PC-3 (cell line): ENCODE measurements at regions not wholly inside any gene's neighbourhood (a gene's known extent, or its start where the extent isn't known, plus 50 kb on each side); places are given as distances from the start of the nearest gene placed in this dataset.

Experiments used
- ATAC-seq: fragments of 200-7000 bp; cut with Tn5 transposase; 2 replicates; pipeline ENCODE4 v1.9.1; 2020; ENCODE audit warnings: mild to moderate bottlenecking, moderate library complexity
- BruUV-seq: library from RNA; stranded (reverse); fragments of 400-500 nt; replicated peaks from 2 replicates; lab custom pipeline; 2021; lab: Mats Ljungman, UMichigan
- CTCF ChIA-PET: fragments of 300-600 bp; sonication (Branson Sonifier 250); formaldehyde crosslinking; loops from one replicate; lab custom pipeline; 2022; ENCODE audit warnings: antibody characterized with exemption; lab: Charles Lee
- POLR2A ChIA-PET: fragments of 300-600 bp; sonication (Branson Sonifier 250); formaldehyde crosslinking; loops from one replicate; lab custom pipeline; 2022; ENCODE audit warnings: antibody characterized with exemption; ENCODE audit not compliant: unreplicated experiment; lab: Charles Lee
- DNase-seq: peaks from one replicate; pipeline ENCODE4 v3.0.0-alpha.2; 2015
- H2AFZ ChIP-seq: fragments of 300-600 bp; sonication (generic); 2 replicates; pipeline ENCODE4 v1.6.0; 2016; ENCODE audit warnings: antibody characterized with exemption, low read length
- H3F3A ChIP-seq: fragments of 300-600 bp; sonication (generic); one replicate; pipeline ENCODE4 v1.6.0; 2017; ENCODE audit warnings: antibody characterized with exemption, low read length, control low read depth, mild to moderate bottlenecking; ENCODE audit not compliant: unreplicated experiment
- H3K27ac ChIP-seq: fragments of 300-600 bp; sonication (generic); 2 replicates; pipeline ENCODE4 v1.5.1; 2016; ENCODE audit warnings: mild to moderate bottlenecking, low read length
- H3K27me3 ChIP-seq: fragments of 300-600 bp; sonication (generic); 2 replicates; pipeline ENCODE4 v1.6.1; 2016; ENCODE audit warnings: low read length, mixed read lengths
- H3K36me3 ChIP-seq: fragments of 300-600 bp; sonication (generic); 2 replicates; pipeline ENCODE4 v1.6.1; 2016; ENCODE audit warnings: low read depth, mixed run types, low read length, mixed read lengths
- H3K4me1 ChIP-seq: fragments of 300-600 bp; sonication (generic); 2 replicates; pipeline ENCODE4 v1.5.1; 2016; ENCODE audit warnings: low read length; ENCODE audit not compliant: insufficient read depth
- H3K4me2 ChIP-seq: fragments of 300-600 bp; sonication (generic); 2 replicates; pipeline ENCODE4 v1.6.0; 2016; ENCODE audit warnings: low read length
- H3K4me3 ChIP-seq: fragments of 300-600 bp; sonication (generic); 2 replicates; pipeline ENCODE4 v1.5.1; 2016; ENCODE audit warnings: mild to moderate bottlenecking, low read length, mixed read lengths
- H3K79me2 ChIP-seq: fragments of 300-600 bp; sonication (generic); 2 replicates; pipeline ENCODE4 v1.6.1; 2017; ENCODE audit warnings: low read length, mixed read lengths
- H3K9ac ChIP-seq: fragments of 300-600 bp; sonication (generic); 2 replicates; pipeline ENCODE4 v1.6.0; 2016; ENCODE audit warnings: mild to moderate bottlenecking, low read length
- H3K9me2 ChIP-seq: fragments of 300-600 bp; sonication (generic); replicated peaks from 2 replicates; pipeline ENCODE4 v1.6.1; 2016; ENCODE audit warnings: mixed run types, low read length, mixed read lengths
- H3K9me3 ChIP-seq: fragments of 300-600 bp; sonication (generic); 2 replicates; pipeline ENCODE4 v1.6.1; 2016; ENCODE audit warnings: low read length, mixed read lengths
- H4K20me1 ChIP-seq: fragments of 300-600 bp; sonication (generic); 2 replicates; pipeline ENCODE4 v1.6.1; 2016; ENCODE audit warnings: low read length, mixed read lengths
- EZH2 ChIP-seq: fragments of 300-600 bp; sonication (generic); IDR thresholded peaks from one replicate; pipeline ENCODE4 v1.6.1; 2017; ENCODE audit warnings: antibody characterized with exemption, mild to moderate bottlenecking, low read length; ENCODE audit not compliant: unreplicated experiment
- EZH2phosphoT487 ChIP-seq: fragments of 300-600 bp; sonication (generic); IDR thresholded peaks from 2 replicates; pipeline ENCODE4 v1.6.1; 2018; ENCODE audit warnings: mild to moderate bottlenecking, antibody characterized with exemption, low read length, borderline replicate concordance
- intact Hi-C: fragments of 100-400 bp; cut with micrococcal nuclease; formaldehyde crosslinking; loops from 2 replicates; pipeline ENCODE4 v1.9.0; 2023
- TF ChIP-seq, protein P1 (sequence below): fragments of 300-600 bp; sonication (generic); conservative IDR thresholded peaks from 2 replicates; pipeline ENCODE4 v1.5.1; 2017; ENCODE audit warnings: antibody characterized with exemption, low read depth, mild to moderate bottlenecking, low read length

DNA sequence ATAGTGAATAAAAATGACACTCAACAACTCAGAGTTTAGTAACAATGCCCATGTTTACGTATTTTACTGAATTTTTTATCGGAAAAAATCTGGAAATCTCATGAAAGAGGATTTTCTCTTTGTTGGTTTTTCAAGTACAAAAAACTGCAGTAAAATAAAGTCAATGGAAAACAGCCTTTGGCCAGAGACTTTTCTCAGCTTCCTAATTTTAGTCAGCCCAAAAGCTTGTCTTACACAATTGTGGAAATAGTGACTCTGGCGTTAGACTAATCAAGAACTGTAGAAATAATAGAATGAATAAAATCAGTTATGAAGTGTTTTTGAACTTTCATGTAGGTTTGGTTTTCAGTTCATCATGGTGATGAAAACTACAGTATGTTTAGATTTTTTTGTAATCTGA lies 234.7 kb downstream of the DKK2 start:
- no peak for ATAC-seq
- TF ChIP-seq EZH2phosphoT487 (no peak), EZH2 (no peak)
- TF ChIP-seq, protein P1, sequence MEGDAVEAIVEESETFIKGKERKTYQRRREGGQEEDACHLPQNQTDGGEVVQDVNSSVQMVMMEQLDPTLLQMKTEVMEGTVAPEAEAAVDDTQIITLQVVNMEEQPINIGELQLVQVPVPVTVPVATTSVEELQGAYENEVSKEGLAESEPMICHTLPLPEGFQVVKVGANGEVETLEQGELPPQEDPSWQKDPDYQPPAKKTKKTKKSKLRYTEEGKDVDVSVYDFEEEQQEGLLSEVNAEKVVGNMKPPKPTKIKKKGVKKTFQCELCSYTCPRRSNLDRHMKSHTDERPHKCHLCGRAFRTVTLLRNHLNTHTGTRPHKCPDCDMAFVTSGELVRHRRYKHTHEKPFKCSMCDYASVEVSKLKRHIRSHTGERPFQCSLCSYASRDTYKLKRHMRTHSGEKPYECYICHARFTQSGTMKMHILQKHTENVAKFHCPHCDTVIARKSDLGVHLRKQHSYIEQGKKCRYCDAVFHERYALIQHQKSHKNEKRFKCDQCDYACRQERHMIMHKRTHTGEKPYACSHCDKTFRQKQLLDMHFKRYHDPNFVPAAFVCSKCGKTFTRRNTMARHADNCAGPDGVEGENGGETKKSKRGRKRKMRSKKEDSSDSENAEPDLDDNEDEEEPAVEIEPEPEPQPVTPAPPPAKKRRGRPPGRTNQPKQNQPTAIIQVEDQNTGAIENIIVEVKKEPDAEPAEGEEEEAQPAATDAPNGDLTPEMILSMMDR = no peak
- H3K9me2 ChIP-seq = no peaks in the 10 kb centered on the region

DNA sequence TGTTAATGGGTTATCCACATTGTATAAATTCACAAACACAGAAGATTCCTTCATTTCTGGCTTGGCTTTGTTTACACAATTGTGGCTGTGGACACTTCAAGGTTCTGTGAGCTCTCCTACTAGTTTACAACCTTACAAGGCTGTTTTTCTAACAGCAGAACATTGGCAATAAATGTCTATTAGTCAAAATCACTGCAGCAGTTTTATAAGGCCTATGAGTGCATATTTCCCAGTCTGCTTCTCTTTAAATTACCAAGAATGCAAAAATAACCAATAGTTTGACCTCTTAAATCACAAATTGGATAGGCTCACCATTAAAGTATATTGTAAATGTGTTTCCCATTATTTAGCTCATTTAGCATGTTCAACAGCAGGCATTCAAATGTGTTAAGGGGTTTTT lies 239.2 kb downstream of the DKK2 start:
- H3K79me2 ChIP-seq = no peaks in the 10 kb centered on the region
- intact Hi-C loops = no loop called here
- H4K20me1 ChIP-seq = no peaks in the 10 kb centered on the region
- H3K36me3 ChIP-seq = no peaks in the 10 kb centered on the region
- no peaks in the 10 kb centered on the region for H3K9me3 ChIP-seq
- no peaks in the 10 kb centered on the region for H3K9me2 ChIP-seq
- BruUV-seq = no TSS peak
- TF ChIP-seq EZH2phosphoT487 (no peak), EZH2 (no peak)
- TF ChIP-seq, protein P1 = no peak
- ChIA-PET POLR2A (no interaction called here), CTCF (no interaction called here)
- H3K4me3 ChIP-seq = no peak overlapping the region
- no peaks in the 10 kb centered on the region for H3K4me1 ChIP-seq
- H3K4me2 ChIP-seq = no peak overlapping the region
- no peak for ATAC-seq
- H3K27ac ChIP-seq = no peak overlapping the region
- H3K27me3 ChIP-seq = no peaks in the 10 kb centered on the region
- H3F3A ChIP-seq = no peaks in the 10 kb centered on the region
- no peak for DNase-seq
- H2AFZ ChIP-seq = no peak overlapping the region
- no peak overlapping the region for H3K9ac ChIP-seq

More for the DNA sequence above, 234.7 kb downstream of the DKK2 start:
- no peak overlapping the region for H3K27ac ChIP-seq
- no peak overlapping the region for H3K4me3 ChIP-seq
- H3K4me1 ChIP-seq = peaks cover 4% of the 10 kb centered on the region; the same call in 1 of the 2 replicates
- no peaks in the 10 kb centered on the region for H3K27me3 ChIP-seq
- no peak for DNase-seq
- H3K79me2 ChIP-seq = no peaks in the 10 kb centered on the region
- ChIA-PET POLR2A (no interaction called here), CTCF (no interaction called here)
- intact Hi-C loops = loop anchor here (10.0 kb wide), 1 partner anchor 217 kb away; no protein-coding TSS in a partner anchor
- BruUV-seq = no TSS peak
- H3K4me2 ChIP-seq = no peak overlapping the region
- H3F3A ChIP-seq = no peaks in the 10 kb centered on the region
- H2AFZ ChIP-seq = no peak overlapping the region
- H3K36me3 ChIP-seq = no peaks in the 10 kb centered on the region
- H4K20me1 ChIP-seq = no peaks in the 10 kb centered on the region
- H3K9me3 ChIP-seq = no peaks in the 10 kb centered on the region
- no peak overlapping the region for H3K9ac ChIP-seq

DNA sequence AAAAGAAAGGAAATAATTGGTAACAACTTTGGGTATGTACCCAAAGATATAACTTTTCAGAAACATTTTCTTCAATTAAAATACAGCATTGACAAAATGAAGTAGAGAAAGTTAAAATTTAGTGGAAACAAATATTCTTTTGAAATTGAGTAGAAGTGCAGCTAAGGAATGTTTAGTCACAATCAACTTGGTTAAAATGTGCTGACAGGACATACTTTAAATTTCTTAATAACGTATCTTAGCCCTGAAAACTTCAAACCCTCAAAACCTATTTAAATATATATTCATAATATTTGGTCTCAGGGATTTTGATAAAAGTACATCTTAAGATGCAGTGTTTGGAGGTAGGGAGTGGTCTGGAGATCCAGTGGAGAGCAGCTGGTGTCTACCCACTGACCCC lies 240.8 kb downstream of the DKK2 start:
- no peaks in the 10 kb centered on the region for H3K79me2 ChIP-seq
- no peak overlapping the region for H2AFZ ChIP-seq
- H3K9me2 ChIP-seq = no peaks in the 10 kb centered on the region
- no peaks in the 10 kb centered on the region for H3K27me3 ChIP-seq
- CTCF ChIA-PET = no interaction called here
- ATAC-seq = no peak
- no peaks in the 10 kb centered on the region for H3F3A ChIP-seq
- H3K4me1 ChIP-seq = no peaks in the 10 kb centered on the region
- H3K4me3 ChIP-seq = no peak overlapping the region
- intact Hi-C loops = no loop called here
- H3K9me3 ChIP-seq = no peaks in the 10 kb centered on the region
- DNase-seq = no peak
- no peak overlapping the region for H3K27ac ChIP-seq
- H4K20me1 ChIP-seq = no peaks in the 10 kb centered on the region
- no TSS peak for BruUV-seq
- H3K36me3 ChIP-seq = no peaks in the 10 kb centered on the region
- POLR2A ChIA-PET = no interaction called here
- no peak overlapping the region for H3K4me2 ChIP-seq
- TF ChIP-seq, protein P1 = no peak
- TF ChIP-seq EZH2phosphoT487 = no peak
- no peak for TF ChIP-seq EZH2
- no peak overlapping the region for H3K9ac ChIP-seq
